Skeletal muscle satellite cell (primary cell): ENCODE measurements at regions not wholly inside any gene's neighbourhood (a gene's known extent, or its start where the extent isn't known, plus 50 kb on each side); places are given as distances from the start of the nearest gene placed in this dataset.

Source experiments
- H3K27me3 ChIP-seq: 2 replicates; pipeline ENCODE4 v1.7.0; 2013; ENCODE audit warnings: low read length; ENCODE audit not compliant: control insufficient read depth, insufficient read depth
- H3K36me3 ChIP-seq: 2 replicates; pipeline ENCODE4 v1.7.0; 2013; ENCODE audit warnings: mild to moderate bottlenecking, control low read depth, low read length; ENCODE audit not compliant: insufficient read depth
- H3K4me1 ChIP-seq: 2 replicates; pipeline ENCODE4 v1.7.0; 2013; ENCODE audit warnings: low read length; ENCODE audit not compliant: control insufficient read depth, insufficient read depth
- H3K4me2 ChIP-seq: 2 replicates; pipeline ENCODE4 v1.7.0; 2013; ENCODE audit warnings: mild to moderate bottlenecking, low read length
- H3K4me3 ChIP-seq: 2 replicates; pipeline ENCODE4 v1.7.0; 2013; ENCODE audit warnings: low read length
- H3K9ac ChIP-seq: 2 replicates; pipeline ENCODE4 v1.7.0; 2013; ENCODE audit warnings: mild to moderate bottlenecking, low read depth, low read length, moderate library complexity
- H3K9me3 ChIP-seq: replicated peaks from 2 replicates; pipeline ENCODE4 v1.7.0; 2013; ENCODE audit warnings: mild to moderate bottlenecking, control low read depth, low read length

- H3K27me3 ChIP-seq: peaks cover 26% of the 10 kb centered on the region
- peaks cover 2% of the 10 kb centered on the region for H3K9me3 ChIP-seq
- no peak overlapping the region for H3K9ac ChIP-seq
- H3K4me2 ChIP-seq: no peak overlapping the region
- no peak overlapping the region for H3K4me3 ChIP-seq
- H3K4me1 ChIP-seq: no peaks in the 10 kb centered on the region
- H3K36me3 ChIP-seq: no peaks in the 10 kb centered on the region
Measured at GRCh38 chr3:31455524-31455923, 77.2 kb upstream of the STT3B start.

GRCh38 chr3:31456373-31456772 is 76.4 kb upstream of the STT3B start:
- peaks cover 31% of the 10 kb centered on the region for H3K27me3 ChIP-seq
- H3K4me1 ChIP-seq: no peaks in the 10 kb centered on the region
- no peak overlapping the region for H3K4me3 ChIP-seq
- no peak overlapping the region for H3K9ac ChIP-seq
- H3K36me3 ChIP-seq: no peaks in the 10 kb centered on the region
- peaks cover 2% of the 10 kb centered on the region for H3K9me3 ChIP-seq
- H3K4me2 ChIP-seq: no peak overlapping the region

- Histone ChIP-seq H3K4me3 (no peak overlapping the region), H3K4me1 (no peaks in the 10 kb centered on the region)
Measured at GRCh38 chr3:31461426-31461825, 71.3 kb upstream of the STT3B start.

GRCh38 chr3:31462050-31462569 is 70.6 kb upstream of the STT3B start:
- Histone ChIP-seq H3K36me3 (no peaks in the 10 kb centered on the region), H3K4me1 (no peaks in the 10 kb centered on the region), H3K9me3 (no peaks in the 10 kb centered on the region), H3K9ac (no peak overlapping the region), H3K27me3 (peaks cover 43% of the 10 kb centered on the region), H3K4me2 (no peak overlapping the region), H3K4me3 (no peak overlapping the region)

More at GRCh38 chr3:31461426-31461825, 71.3 kb upstream of the STT3B start:
- Histone ChIP-seq H3K9me3 (no peaks in the 10 kb centered on the region), H3K9ac (no peak overlapping the region), H3K4me2 (no peak overlapping the region), H3K27me3 (peaks cover 41% of the 10 kb centered on the region), H3K36me3 (no peaks in the 10 kb centered on the region)

GRCh38 chr3:31465999-31466398 is 66.7 kb upstream of the STT3B start:
- H3K27me3 ChIP-seq: peaks cover 63% of the 10 kb centered on the region
- H3K9ac ChIP-seq: no peak overlapping the region
- no peak overlapping the region for H3K4me3 ChIP-seq
- no peaks in the 10 kb centered on the region for H3K4me1 ChIP-seq
- no peaks in the 10 kb centered on the region for H3K36me3 ChIP-seq
- no peak overlapping the region for H3K4me2 ChIP-seq
- no peaks in the 10 kb centered on the region for H3K9me3 ChIP-seq

DNA sequence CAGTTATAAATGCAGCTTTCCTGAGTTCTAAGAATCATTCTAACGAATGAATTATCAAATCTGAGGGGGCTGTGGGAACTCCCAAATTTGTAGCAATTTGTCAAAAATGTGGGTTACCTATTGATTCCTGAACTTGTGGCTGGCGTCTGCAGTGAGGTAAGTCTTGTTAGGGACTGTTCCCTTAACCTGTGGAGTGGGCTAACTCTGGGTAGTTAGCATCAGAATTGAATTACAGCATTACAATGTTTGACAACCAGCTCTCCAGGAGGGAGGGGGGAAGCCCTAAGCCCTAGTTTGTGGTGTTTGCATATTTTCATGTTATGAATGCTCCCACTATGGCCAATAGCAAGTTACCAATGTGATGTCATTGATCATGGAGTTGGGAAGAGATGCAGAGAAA is 65.9 kb upstream of the STT3B start:
- no peak overlapping the region for H3K4me3 ChIP-seq
- H3K36me3 ChIP-seq: no peaks in the 10 kb centered on the region
- no peak overlapping the region for H3K4me2 ChIP-seq
- H3K4me1 ChIP-seq: no peaks in the 10 kb centered on the region
- no peaks in the 10 kb centered on the region for H3K9me3 ChIP-seq
- peaks cover 63% of the 10 kb centered on the region for H3K27me3 ChIP-seq
- no peak overlapping the region for H3K9ac ChIP-seq

- Histone ChIP-seq H3K9ac (no peak overlapping the region), H3K4me3 (no peak overlapping the region), H3K36me3 (no peaks in the 10 kb centered on the region), H3K4me1 (no peaks in the 10 kb centered on the region), H3K9me3 (no peaks in the 10 kb centered on the region), H3K27me3 (peaks cover 53% of the 10 kb centered on the region), H3K4me2 (no peak overlapping the region)
Measured at GRCh38 chr3:31468433-31468832, 64.3 kb upstream of the STT3B start.

GRCh38 chr3:31469385-31469784 is 63.3 kb upstream of the STT3B start:
- H3K36me3 ChIP-seq: no peaks in the 10 kb centered on the region
- no peak overlapping the region for H3K9ac ChIP-seq
- peaks cover 52% of the 10 kb centered on the region for H3K27me3 ChIP-seq
- no peaks in the 10 kb centered on the region for H3K9me3 ChIP-seq
- no peaks in the 10 kb centered on the region for H3K4me1 ChIP-seq
- no peak overlapping the region for H3K4me3 ChIP-seq
- H3K4me2 ChIP-seq: no peak overlapping the region

DNA sequence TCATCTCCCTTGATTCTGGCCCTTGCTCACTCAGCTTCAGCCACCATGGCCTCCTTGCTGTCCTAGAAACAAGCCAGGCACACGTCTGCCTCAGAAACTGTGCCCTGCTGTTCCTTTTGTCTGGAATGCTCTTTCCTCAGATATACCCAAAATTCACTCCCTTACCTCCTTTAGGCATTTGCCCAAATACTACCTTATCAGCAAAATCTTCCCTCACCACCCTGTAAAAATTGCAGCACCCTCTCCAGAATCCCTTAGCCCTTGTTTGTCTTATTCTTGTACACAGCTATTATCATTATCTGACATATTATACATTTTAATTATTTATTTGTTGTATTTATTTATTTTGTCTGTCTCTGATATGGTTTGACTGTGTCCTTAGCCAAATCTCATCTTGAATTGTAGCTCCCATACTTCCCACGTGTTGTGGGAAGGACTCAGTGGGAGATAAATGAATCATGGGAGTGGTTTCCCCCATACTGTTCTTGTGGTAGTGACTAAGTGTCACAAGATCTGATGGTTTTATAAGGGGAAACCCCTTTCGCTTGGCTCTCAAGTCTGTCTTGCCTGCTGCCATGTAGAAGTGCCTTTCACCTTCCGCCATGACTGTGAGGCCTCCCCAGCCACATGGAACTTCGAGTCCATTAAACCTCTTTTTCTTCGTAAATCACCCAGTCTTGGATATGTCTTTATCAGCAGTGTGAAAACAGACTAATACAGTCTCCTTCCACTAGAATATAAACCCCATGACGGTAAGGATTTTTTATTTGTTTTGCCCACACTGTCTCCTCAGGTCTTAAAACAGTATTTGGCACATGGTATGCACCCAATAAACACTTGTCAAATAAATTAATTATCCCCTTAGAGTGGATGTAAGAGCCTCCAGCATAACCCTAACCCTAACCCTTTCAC is 60.0 kb upstream of the STT3B start:
- Histone ChIP-seq H3K4me1 (no peaks in the 10 kb centered on the region), H3K4me2 (no peak overlapping the region), H3K36me3 (no peaks in the 10 kb centered on the region)

DNA sequence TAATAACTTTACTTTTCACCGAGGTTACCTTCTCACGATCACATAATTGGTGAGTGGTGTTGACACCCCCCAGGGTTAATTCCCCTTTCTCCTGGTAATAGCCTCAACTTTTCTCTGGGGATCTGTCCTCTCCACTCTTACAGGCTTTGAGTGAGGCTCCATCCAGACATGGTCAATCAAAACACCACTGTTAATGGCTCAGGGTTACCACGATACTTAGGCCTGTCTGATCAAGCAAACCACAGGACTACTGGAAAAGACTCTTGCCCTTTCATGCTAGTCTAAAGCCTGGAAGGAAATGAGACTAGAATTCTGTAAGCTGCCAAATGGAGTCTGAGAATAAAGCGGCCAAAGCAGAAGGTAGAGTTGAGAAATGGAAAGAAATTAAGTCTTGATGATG is 56.5 kb upstream of the STT3B start:
- H3K9me3 ChIP-seq: no peaks in the 10 kb centered on the region
- H3K4me1 ChIP-seq: no peaks in the 10 kb centered on the region
- H3K4me3 ChIP-seq: no peak overlapping the region
- H3K27me3 ChIP-seq: peaks cover 68% of the 10 kb centered on the region
- no peaks in the 10 kb centered on the region for H3K36me3 ChIP-seq
- H3K9ac ChIP-seq: no peak overlapping the region
- no peak overlapping the region for H3K4me2 ChIP-seq

More for the DNA sequence above, 60.0 kb upstream of the STT3B start:
- Histone ChIP-seq H3K9me3 (no peaks in the 10 kb centered on the region), H3K4me3 (no peak overlapping the region), H3K9ac (no peak overlapping the region), H3K27me3 (peaks cover 66% of the 10 kb centered on the region)

DNA sequence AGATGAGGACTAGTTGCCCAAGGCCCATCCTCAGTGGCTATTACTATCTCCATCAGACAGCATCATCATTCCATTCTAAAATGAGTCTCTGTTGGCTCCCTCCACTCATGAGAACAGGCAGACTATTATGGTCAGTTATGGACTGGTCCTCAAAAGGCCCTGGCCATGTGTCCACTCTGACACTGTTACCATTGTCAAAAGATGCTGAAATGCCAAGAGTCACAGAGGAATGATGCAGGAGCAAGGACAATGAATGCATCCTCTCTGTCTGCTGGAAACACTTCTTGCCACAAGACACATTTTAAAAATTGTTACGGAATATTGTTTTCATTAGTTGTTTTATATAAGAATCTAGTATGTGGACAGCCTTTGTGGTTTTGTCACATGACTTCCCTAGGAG is 53.3 kb upstream of the STT3B start:
- Histone ChIP-seq H3K27me3 (peaks cover 61% of the 10 kb centered on the region), H3K4me3 (no peak overlapping the region), H3K36me3 (no peaks in the 10 kb centered on the region), H3K4me1 (no peaks in the 10 kb centered on the region), H3K4me2 (no peak overlapping the region), H3K9ac (no peak overlapping the region), H3K9me3 (no peaks in the 10 kb centered on the region)

DNA sequence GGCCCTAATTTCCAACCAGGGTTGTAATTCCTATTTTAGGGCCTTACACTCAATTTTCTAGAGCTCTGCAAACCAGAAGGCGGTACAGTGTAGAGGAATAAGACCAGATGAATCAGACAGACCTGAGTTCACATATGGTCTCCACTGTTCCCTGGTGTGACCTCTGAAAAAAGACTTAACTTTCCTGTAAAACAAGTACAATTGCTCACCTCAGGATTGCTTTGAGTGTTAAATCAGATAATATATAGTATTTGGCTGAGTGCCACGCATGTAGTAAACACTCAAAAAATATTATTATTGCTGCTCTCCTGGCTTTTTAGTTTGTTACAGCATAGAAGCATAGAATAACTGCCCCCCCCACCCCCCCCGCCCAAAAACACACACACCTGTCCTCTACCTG is 51.0 kb upstream of the STT3B start:
- H3K36me3 ChIP-seq: no peaks in the 10 kb centered on the region
- no peak overlapping the region for H3K9ac ChIP-seq
- H3K4me1 ChIP-seq: no peaks in the 10 kb centered on the region
- H3K4me3 ChIP-seq: no peak overlapping the region
- no peak overlapping the region for H3K4me2 ChIP-seq
- peaks cover 46% of the 10 kb centered on the region for H3K27me3 ChIP-seq
- no peaks in the 10 kb centered on the region for H3K9me3 ChIP-seq
